HG03159 (cell line): ENCODE measurements at regions not wholly inside any gene's neighbourhood (a gene's known extent, or its start where the extent isn't known, plus 50 kb on each side); places are given as distances from the start of the nearest gene placed in this dataset.

Experiments
- ATAC-seq: cut with Tn5 transposase; IDR thresholded peaks from one replicate; pipeline ENCODE4 v1.9.1; 2021; ENCODE audit warnings: mild to moderate bottlenecking, moderate library complexity; ENCODE audit not compliant: unreplicated experiment

DNA sequence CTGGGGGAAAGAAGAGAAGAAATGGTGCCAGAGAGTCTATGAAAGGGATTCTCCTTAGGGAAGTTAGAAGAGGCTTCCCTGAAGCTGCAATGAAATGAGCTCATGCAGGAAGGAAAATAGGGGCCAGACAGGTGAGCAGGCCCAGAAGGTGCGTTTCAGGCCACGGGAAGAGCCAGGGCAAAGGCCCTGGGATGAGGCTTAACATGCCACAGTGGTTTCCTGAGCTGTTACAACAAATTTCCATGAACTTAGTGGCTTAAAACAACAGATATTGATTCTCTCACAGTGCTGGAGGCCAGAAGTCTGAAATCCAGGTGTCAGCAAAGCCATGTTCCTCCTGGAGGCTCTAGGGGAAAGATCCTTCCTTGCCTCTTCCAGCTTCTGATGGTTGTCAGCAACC lies 167.9 kb downstream of the TFAP2C start:
- no peak for ATAC-seq

GRCh38 chr20:56798634-56799033 lies 169.5 kb downstream of the TFAP2C start:
- ATAC-seq = no peak

- ATAC-seq = no peak
These were observed 170.1 kb downstream of the TFAP2C start for GRCh38 chr20:56799187-56799586.

DNA sequence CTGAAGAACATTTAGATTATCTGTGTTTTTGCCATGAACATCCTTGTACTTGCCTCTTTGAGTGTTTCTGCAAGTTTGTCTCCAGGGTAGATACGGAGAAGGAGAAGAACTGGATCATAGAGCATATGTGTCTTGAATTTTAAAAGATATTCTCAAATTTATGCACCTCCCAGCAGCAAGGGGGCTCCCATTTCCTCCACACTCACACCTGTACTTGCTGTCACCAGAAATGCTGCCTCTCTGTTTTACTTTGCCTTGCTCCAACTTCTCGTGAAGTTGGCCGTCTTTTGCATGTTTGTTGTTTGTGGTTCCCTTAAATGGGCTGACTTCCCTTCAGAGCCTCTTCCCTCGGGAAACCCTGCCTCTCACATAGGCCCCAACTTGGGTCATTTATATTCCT lies 171.0 kb downstream of the TFAP2C start:
- ATAC-seq = no peak

GRCh38 chr20:56801971-56802755 lies 173.1 kb downstream of the TFAP2C start:
- no peak for ATAC-seq

- ATAC-seq = no peak
These were observed 173.7 kb downstream of the TFAP2C start for GRCh38 chr20:56802805-56803204.

DNA sequence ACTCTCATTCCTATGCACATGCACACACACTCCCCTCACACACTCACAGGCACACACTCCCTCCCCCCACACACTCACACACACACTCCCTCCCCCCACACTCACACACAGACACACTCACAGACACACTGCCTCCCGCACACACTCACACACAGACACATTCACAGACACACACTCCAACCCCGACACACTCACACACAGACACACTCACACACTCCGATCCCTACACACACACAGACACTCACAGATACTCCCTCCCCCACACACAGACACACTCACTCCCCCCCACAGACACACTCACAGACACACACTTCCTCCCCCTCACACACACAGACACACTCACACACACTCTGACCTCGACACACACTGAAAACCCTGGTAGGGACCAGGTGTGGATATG lies 176.2 kb downstream of the TFAP2C start:
- no peak for ATAC-seq

DNA sequence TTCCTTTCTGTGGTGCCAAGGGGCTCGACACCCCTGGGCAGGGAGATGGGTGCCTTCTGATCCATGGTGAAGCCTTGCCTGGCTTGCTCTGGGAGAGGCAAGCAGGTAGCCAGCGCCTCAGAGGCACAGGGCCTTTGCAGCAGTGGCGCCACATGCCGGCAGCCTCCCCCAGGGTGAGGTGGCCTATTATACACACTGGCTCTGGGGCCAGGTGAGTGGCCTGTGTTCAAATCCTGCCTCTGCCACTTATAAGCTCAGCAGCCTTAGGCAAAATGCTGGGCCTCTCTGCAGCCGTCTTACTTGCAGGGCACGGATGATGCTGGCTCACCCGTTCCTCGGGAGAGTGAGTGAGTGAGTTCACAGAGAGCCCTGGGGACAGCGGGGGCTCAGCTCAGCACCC lies 176.9 kb downstream of the TFAP2C start:
- no peak for ATAC-seq

DNA sequence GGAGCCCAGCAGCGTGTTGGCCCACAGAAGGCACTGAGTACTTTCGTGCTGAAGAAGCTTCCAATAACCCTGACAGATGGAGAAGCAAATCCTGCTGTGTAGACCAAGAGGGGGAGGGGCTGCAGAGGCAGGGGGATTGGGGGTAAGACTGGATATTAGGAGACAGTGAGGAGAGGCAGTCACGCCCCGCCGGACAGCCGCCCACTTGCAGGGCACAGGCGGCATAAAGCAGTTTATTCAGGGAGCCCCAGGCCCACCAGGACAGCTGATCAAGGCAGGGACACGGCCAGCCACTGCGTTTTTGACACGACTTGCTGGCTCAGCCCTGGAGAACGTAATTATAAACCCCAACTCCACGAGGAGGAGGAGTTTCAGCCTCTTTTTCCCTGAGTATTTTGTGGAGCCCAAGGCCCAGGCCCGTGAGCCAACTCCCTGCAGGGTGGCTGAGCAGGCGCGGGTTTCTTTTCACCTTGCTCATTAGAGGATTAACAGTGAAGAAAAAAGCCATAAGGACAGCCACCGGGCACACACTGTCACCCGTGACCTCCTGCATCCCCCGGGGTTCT lies 177.9 kb downstream of the TFAP2C start:
- no peak for ATAC-seq

DNA sequence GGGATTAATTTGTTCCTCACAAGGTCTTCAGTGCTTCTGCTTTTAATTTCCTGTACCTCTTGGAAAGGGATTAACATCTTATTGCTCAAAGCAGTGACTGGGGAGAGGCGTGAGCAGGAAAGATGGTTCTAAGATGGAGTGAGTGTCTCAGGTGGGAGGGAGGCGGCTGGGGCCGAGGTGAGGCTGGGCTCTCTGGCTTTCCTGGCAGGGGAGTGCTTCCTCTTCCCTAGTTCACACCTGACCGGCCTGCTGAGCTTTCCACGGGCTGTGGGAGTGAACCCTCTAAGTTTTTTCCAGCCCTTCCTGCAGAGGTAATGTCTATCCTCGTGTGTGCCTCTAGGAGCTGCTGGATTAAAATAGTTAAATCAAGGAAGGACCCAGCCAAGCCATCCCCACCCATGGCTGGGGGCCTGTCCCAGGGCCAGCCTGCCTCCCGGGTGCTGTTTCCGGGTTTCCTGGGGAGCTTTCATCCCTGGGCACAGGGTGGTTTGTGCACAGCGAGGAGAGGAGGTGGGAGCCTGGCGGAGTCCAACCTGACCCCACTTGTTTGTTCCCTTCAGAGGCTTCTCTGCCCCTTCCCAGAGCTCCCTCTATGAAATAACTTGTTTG lies 179.1 kb downstream of the TFAP2C start:
- no peak for ATAC-seq

DNA sequence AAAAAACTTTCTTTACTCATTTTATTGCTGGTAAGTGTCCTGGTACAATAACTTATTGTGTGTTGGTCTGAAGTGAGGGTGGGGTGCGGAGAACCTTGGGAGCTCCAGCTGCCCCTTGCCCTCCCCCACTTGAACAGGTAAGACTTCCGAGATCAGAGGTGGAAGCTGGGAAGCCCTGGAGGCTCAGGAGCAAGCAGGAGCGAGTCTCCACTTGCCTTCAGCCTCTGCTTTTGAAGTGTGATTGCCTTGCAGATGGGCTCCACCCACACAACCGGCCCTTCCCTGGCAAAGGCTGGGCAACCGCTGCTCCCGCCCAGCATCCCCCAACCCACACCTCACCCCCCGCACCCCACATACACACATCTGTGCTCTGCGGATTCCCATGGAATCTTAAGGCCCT lies 179.6 kb downstream of the TFAP2C start:
- ATAC-seq = no peak

GRCh38 chr20:56809668-56810067 lies 180.6 kb downstream of the TFAP2C start:
- no peak for ATAC-seq

GRCh38 chr20:56810141-56810540 lies 181.0 kb downstream of the TFAP2C start:
- ATAC-seq = no peak

GRCh38 chr20:56815796-56816195 lies 186.7 kb downstream of the TFAP2C start:
- no peak for ATAC-seq

- no peak for ATAC-seq
These were observed 187.2 kb downstream of the TFAP2C start for GRCh38 chr20:56816349-56816748.

DNA sequence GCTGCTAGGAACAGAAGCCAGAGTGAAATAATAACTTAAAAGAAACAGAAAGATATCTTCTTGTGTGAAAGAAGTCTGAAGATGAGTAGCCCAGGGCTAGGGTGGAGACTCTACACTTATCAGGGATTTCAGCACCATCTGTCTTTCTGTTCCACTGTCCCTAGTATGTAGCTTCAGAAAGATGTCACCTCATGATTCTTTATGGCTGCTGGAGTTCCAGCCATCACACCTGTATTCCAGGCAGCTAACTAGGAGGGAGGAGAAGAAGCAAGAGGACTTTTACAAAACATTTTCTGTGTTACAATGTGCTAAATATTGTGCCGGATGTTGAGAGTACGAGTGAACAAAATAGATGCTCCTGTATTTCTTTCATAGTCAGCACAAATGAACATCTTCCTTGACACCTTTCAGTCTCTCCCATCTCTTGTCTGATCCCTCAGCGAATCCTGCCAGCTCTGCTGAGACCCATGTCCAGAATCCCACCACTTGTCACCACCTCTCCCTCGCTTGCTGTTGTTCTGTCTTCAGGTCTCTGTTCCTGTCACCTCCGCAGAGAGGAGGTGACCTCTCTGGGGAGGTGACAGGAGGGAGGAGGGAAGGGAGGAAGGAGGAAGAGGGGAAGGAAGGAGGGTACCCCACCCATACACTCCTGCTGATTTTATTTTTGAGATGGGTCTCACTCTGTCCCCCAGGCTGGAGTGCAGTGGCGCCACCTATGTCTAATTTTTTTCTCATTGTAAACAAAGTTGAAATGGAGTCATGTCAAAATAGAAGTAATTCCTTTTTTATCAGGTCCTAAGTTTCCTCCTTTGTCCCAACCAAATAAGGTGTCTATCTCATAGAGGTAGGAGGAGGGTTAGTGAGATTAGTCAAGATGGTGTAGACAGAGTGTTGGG lies 188.9 kb downstream of the TFAP2C start:
- ATAC-seq = no peak

- no peak for ATAC-seq
These were observed 191.9 kb downstream of the TFAP2C start for GRCh38 chr20:56820984-56821383.

- ATAC-seq = no peak
These were observed 197.2 kb downstream of the TFAP2C start for GRCh38 chr20:56826306-56826704.

DNA sequence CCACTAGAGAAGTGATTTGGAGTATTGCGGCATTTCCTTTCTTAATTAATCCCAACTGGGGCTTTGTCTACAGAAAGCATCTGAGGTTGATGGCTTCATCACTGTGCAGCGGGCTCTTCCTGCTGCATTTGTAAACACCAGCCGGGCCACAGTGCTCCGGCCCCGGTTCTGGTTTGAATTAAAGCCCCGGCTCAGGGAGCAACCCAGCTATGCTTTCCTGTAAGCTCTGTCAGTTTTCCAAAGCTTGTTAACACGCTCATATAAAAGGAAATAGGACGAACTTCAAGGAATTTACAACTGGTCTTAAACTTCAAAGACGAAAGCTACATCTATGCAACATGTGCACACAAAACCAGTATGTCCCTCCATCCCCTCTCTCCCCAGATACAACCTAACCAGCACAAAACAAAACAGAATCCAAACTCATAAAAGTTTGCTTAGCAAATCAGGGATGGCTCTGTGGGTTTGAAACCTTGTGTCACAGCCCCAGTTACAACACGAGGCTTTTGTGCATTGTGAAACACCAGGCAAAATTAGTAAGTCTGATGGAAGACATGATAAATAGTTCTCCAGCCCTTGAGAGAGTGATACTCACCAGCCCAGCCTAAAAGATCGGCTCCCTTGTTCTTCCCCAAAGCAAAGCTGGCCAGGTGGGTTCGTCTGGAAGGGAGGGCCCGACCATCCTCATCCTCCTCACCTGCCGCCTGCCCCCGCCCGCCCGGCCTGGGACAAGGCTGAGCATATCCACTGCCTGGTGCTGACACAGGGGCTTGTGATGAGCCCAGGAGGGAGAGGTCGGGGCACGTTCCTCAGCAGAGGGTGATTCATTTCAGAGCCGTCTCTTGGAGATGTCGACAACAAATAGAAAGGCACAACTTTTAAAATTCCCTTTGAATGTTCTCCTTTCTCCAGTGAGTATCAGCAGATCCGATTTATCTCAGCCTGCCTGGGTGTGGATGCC lies 197.9 kb downstream of the TFAP2C start:
- ATAC-seq = no peak

DNA sequence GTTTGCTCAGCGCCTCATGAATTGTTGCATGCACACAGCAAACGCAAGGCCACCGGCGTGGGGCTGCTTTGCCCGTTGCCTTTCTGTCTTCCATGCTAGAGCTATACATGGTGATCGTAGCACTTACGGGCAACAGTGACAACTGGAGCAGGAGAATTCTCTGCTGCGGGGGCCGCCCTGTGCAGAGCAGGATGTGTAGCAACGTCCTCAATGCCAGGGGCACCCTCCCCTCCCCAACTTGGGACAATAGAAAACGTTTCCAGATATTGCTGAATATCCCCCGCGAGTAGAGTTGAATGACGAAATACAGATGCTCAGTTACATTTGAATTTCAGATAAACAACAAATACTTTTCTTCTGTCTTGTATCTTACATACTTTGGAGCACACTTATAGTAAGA lies 198.7 kb downstream of the TFAP2C start:
- ATAC-seq = no peak
